ENCODE measurements at regions not wholly inside any gene's neighbourhood (a gene's known extent, or its start where the extent isn't known, plus 50 kb on each side); places are given as distances from the start of the nearest gene placed in this dataset.

- no peaks in the 10 kb centered on the region for H3K23me2 ChIP-seq (ENCODE audit: insufficient read length, low read depth, low read length, poor library complexity, severe bottlenecking)
- no peak overlapping the region for H2BK20ac ChIP-seq (ENCODE audit: low read depth, low read length, poor library complexity, severe bottlenecking)
- H4K91ac ChIP-seq (ENCODE audit: insufficient read length, low read depth, low read length) = no peak overlapping the region
- no peak overlapping the region for H2BK12ac ChIP-seq (ENCODE audit: insufficient read length, low read depth, low read length)
- H4K20me1 ChIP-seq (ENCODE audit: control insufficient read depth, insufficient read depth, insufficient read length) = no peaks in the 10 kb centered on the region
- no peaks in the 10 kb centered on the region for H3K79me2 ChIP-seq (ENCODE audit: insufficient read depth, low read length)
- no peak overlapping the region for H2AFZ ChIP-seq (ENCODE audit: low read length)
- no peak overlapping the region for H3K4ac ChIP-seq (ENCODE audit: low read depth, low read length)
- no peak for DNase-seq
- H4K5ac ChIP-seq (ENCODE audit: insufficient read length, low read depth, low read length) = no peak overlapping the region
- no peaks in the 10 kb centered on the region for H3K79me1 ChIP-seq (ENCODE audit: insufficient read depth, low read depth, low read length, poor library complexity, severe bottlenecking)
- H3K56ac ChIP-seq (ENCODE audit: insufficient read length, low read depth, low read length) = no peak overlapping the region
- no peak overlapping the region for H4K8ac ChIP-seq (replicated peaks; ENCODE audit: insufficient read length, low read depth, low read length)
- no peak overlapping the region for H3T11ph ChIP-seq (ENCODE audit: low read length)
- H2BK5ac ChIP-seq (ENCODE audit: insufficient read length, low read length) = no peak overlapping the region
- Mint-ChIP-seq H3K27me3 (ENCODE audit: low read depth) (no peaks in the 10 kb centered on the region), H3K27ac (no peak overlapping the region), H3K36me3 (ENCODE audit: insufficient read depth in 1 of 3, low read depth in 3 of 3) (no peaks in the 10 kb centered on the region), H3K4me3 (no peak overlapping the region), H3K9me3 (peaks cover 3 to 4% of the 10 kb centered on the region in 2 experiments; a peak in 3 of 5 replicates), H3K4me1 (peaks cover 8 to 11% of the 10 kb centered on the region in 2 experiments; a peak in 3 of 4 replicates)
- H3K23ac ChIP-seq (ENCODE audit: insufficient read length, low read depth, low read length) = no peak overlapping the region
- no peak overlapping the region for H3K9ac ChIP-seq (ENCODE audit: extremely low read depth, insufficient read length, low read length)
- H3K18ac ChIP-seq (ENCODE audit: insufficient read length, low read depth, low read length) = no peak overlapping the region
- no peak overlapping the region for H3K27ac ChIP-seq (ENCODE audit: insufficient read length, low read depth, low read length)
- no peaks in the 10 kb centered on the region for H3K27me3 ChIP-seq (ENCODE audit: insufficient read depth, low read length)
- no peaks in the 10 kb centered on the region for H3K9me3 ChIP-seq (ENCODE audit: control insufficient read depth, low read depth, low read length)
- no peak overlapping the region for H3K4me2 ChIP-seq (ENCODE audit: insufficient read depth, insufficient read length, low read length)
- TF ChIP-seq CTCF (conservative IDR thresholded peaks at IDR 0.05) = no peak
- no peak overlapping the region for H2BK120ac ChIP-seq (ENCODE audit: low read depth, low read length, poor library complexity, severe bottlenecking)
- no peak overlapping the region for H2BK15ac ChIP-seq (ENCODE audit: low read depth, low read length)
- no CpG with 5 or more reads among the region's 3 CpGs for WGBS (ENCODE audit: extremely low coverage, insufficient read length, low lambda C conversion rate)
- no peak overlapping the region for H2AK5ac ChIP-seq (ENCODE audit: insufficient read length, low read length)
- no peak overlapping the region for H3K14ac ChIP-seq (ENCODE audit: insufficient read depth, low read length)
- H3K4me1 ChIP-seq (ENCODE audit: insufficient read depth, low read length) = no peaks in the 10 kb centered on the region
Measured at GRCh38 chr2:225207471-225207870, 165.2 kb upstream of the DOCK10 start.
